ENCODE measurements at regions not wholly inside any gene's neighbourhood (a gene's known extent, or its start where the extent isn't known, plus 50 kb on each side); places are given as distances from the start of the nearest gene placed in this dataset.

DNA sequence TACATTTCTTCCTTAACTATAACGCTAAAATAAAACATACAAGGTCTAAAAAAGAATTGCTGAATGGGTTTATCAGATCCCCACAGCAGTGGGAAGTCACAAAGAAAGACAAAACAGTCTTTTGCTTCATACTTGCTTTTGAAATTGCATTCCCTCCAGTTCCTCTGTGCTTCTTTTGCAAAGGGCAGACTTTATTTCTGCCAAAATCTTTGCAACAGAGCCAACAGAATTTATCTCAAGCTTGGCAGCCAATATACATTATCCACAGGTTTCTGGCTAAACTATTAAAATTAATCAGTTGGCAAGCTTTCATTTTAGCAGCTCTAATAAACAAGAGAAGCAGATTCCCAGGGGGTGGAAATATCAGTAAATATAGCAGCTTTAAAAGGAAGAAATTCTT is 378.9 kb upstream of the CA10 start:
- Histone ChIP-seq H2BK20ac (ENCODE audit: low read depth, low read length) (no peak overlapping the region), H3K9me3 (ENCODE audit: control insufficient read depth, insufficient read depth, low read length) (peaks cover 8% of the 10 kb centered on the region), H3K18ac (ENCODE audit: low read depth, low read length) (no peak overlapping the region), H3K79me1 (ENCODE audit: low read depth in 1 of 2, low read length in 2 of 2) (no peaks in the 10 kb centered on the region), H3K56ac (ENCODE audit: extremely low read depth, insufficient read depth, low read length) (no peak overlapping the region), H3K36me3 (ENCODE audit: control insufficient read depth, insufficient read depth, low read length) (no peaks in the 10 kb centered on the region), H3K27ac (ENCODE audit: insufficient read depth, low read length) (no peak overlapping the region), H2BK5ac (ENCODE audit: low read depth, low read length, poor library complexity, severe bottlenecking) (no peak overlapping the region), H3K4me1 (ENCODE audit: control insufficient read depth, insufficient read depth, low read length) (no peaks in the 10 kb centered on the region), H3K4me2 (ENCODE audit: low read depth, low read length) (no peak overlapping the region), H2AK9ac (replicated peaks; ENCODE audit: low read depth, low read length, poor library complexity) (no peak overlapping the region), H4K5ac (ENCODE audit: low read depth, low read length) (no peak overlapping the region), H2BK15ac (ENCODE audit: low read depth, low read length) (no peak overlapping the region), H3K23ac (ENCODE audit: low read depth, low read length) (no peak overlapping the region), H2AFZ (replicated peaks; ENCODE audit: low read length, poor library complexity) (no peak overlapping the region), H4K8ac (ENCODE audit: low read depth in 2 of 2, low read length in 2 of 2) (no peak overlapping the region), H4K91ac (ENCODE audit: insufficient read depth, low read depth, low read length) (no peak overlapping the region), H3K4ac (ENCODE audit: low read depth, low read length) (no peak overlapping the region), H4K20me1 (ENCODE audit: insufficient read depth, low read length) (no peaks in the 10 kb centered on the region), H2BK120ac (ENCODE audit: low read depth, low read length) (no peak overlapping the region), H3K27me3 (ENCODE audit: control insufficient read depth, insufficient read depth, low read length) (no peaks in the 10 kb centered on the region), H3K9ac (ENCODE audit: low read depth, low read length) (no peak overlapping the region), H2AK5ac (ENCODE audit: low read depth, low read length) (no peak overlapping the region), H3K14ac (replicated peaks; ENCODE audit: low read depth, low read length) (no peak overlapping the region), H3K9me1 (ENCODE audit: insufficient read depth, low read length) (no peaks in the 10 kb centered on the region), H3K4me3 (ENCODE audit: insufficient read depth, low read depth, low read length) (no peak overlapping the region)
- CTCF ChIA-PET: no interaction called here
- dilution Hi-C loops (cut with HindIII; ENCODE audit: low sequenced_read_pairs, unreplicated experiment) (no loop called here), intact Hi-C loops (cut with micrococcal nuclease) (no loop called here), in situ Hi-C loops (cut with MboI; ENCODE audit: low sequenced_read_pairs) (no loop called here)
- ATAC-seq (ENCODE audit: low read depth) (no peak), DNase-seq (no peak)
- no peak for TF ChIP-seq POLR2A (IDR thresholded peaks at IDR 0.05; ENCODE audit: low read depth, low read length)
- no peak for TF ChIP-seq SMC3 (IDR thresholded peaks at IDR 0.05; ENCODE audit: low read depth, low read length)
- TF ChIP-seq, protein P1, sequence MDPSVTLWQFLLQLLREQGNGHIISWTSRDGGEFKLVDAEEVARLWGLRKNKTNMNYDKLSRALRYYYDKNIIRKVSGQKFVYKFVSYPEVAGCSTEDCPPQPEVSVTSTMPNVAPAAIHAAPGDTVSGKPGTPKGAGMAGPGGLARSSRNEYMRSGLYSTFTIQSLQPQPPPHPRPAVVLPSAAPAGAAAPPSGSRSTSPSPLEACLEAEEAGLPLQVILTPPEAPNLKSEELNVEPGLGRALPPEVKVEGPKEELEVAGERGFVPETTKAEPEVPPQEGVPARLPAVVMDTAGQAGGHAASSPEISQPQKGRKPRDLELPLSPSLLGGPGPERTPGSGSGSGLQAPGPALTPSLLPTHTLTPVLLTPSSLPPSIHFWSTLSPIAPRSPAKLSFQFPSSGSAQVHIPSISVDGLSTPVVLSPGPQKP (IDR thresholded peaks at IDR 0.05; ENCODE audit: borderline replicate concordance, low read depth, low read length): no peak
- no peak for TF ChIP-seq NFE2L2 (IDR thresholded peaks at IDR 0.05; ENCODE audit: low read depth, low read length)
- no peak for TF ChIP-seq MAFK (IDR thresholded peaks at IDR 0.05; ENCODE audit: low read depth, low read length)
- TF ChIP-seq MXI1 (IDR thresholded peaks at IDR 0.05; ENCODE audit: borderline replicate concordance, low read depth, low read length): no peak
- no peak for TF ChIP-seq BHLHE40 (IDR thresholded peaks at IDR 0.05; ENCODE audit: low read depth, low read length)
- TF ChIP-seq CEBPB (IDR thresholded peaks at IDR 0.05; ENCODE audit: low read depth, low read length): no peak
- TF ChIP-seq RCOR1 (IDR thresholded peaks at IDR 0.05; ENCODE audit: insufficient replicate concordance, low read length): no peak
- TF ChIP-seq RAD21 (IDR thresholded peaks at IDR 0.05; ENCODE audit: low read length): no peak
- TF ChIP-seq, protein P2, sequence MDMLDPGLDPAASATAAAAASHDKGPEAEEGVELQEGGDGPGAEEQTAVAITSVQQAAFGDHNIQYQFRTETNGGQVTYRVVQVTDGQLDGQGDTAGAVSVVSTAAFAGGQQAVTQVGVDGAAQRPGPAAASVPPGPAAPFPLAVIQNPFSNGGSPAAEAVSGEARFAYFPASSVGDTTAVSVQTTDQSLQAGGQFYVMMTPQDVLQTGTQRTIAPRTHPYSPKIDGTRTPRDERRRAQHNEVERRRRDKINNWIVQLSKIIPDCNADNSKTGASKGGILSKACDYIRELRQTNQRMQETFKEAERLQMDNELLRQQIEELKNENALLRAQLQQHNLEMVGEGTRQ (IDR thresholded peaks at IDR 0.05; ENCODE audit: low read depth, low read length): no peak
- TF ChIP-seq RFX5 (IDR thresholded peaks at IDR 0.05; ENCODE audit: low read depth, low read length): no peak
- TF ChIP-seq MAZ (IDR thresholded peaks at IDR 0.05; ENCODE audit: borderline replicate concordance, low read depth, low read length): no peak
- no peak for TF ChIP-seq CHD1 (IDR thresholded peaks at IDR 0.05; ENCODE audit: low read depth, low read length)
- no peak for TF ChIP-seq FOS (IDR thresholded peaks at IDR 0.05; ENCODE audit: low read depth, low read length)
- TF ChIP-seq, protein P3, sequence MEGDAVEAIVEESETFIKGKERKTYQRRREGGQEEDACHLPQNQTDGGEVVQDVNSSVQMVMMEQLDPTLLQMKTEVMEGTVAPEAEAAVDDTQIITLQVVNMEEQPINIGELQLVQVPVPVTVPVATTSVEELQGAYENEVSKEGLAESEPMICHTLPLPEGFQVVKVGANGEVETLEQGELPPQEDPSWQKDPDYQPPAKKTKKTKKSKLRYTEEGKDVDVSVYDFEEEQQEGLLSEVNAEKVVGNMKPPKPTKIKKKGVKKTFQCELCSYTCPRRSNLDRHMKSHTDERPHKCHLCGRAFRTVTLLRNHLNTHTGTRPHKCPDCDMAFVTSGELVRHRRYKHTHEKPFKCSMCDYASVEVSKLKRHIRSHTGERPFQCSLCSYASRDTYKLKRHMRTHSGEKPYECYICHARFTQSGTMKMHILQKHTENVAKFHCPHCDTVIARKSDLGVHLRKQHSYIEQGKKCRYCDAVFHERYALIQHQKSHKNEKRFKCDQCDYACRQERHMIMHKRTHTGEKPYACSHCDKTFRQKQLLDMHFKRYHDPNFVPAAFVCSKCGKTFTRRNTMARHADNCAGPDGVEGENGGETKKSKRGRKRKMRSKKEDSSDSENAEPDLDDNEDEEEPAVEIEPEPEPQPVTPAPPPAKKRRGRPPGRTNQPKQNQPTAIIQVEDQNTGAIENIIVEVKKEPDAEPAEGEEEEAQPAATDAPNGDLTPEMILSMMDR (conservative IDR thresholded peaks at IDR 0.05; ENCODE audit: low read depth, low read length): no peak
- no CpG with 5 or more reads among the region's 1 CpG for WGBS, 2 experiments (ENCODE audit: extremely low coverage in 2 of 2, insufficient read length in 1 of 2)
- no TSS peak for BruUV-seq (replicated peaks)
- POLR2A ChIA-PET (ENCODE audit: unreplicated experiment): no interaction called here

Data from IMR-90 (cell line).